OCI-LY1 (cell line): ENCODE measurements at regions not wholly inside any gene's neighbourhood (a gene's known extent, or its start where the extent isn't known, plus 50 kb on each side); places are given as distances from the start of the nearest gene placed in this dataset.

Experiments
- EZH2 ChIP-seq: fragments of 200-600 bp; sonication (generic), shearing (Covaris generic); IDR thresholded peaks from 2 replicates; pipeline ENCODE4 v1.8.0; 2017; ENCODE audit warnings: borderline replicate concordance, mixed run types, mild to moderate bottlenecking, antibody characterized with exemption, low read length, moderate library complexity, mixed read lengths
- TF ChIP-seq, protein P1 (sequence below): fragments of 200-600 bp; sonication (generic), shearing (Covaris generic); IDR thresholded peaks from 2 replicates; pipeline ENCODE4 v1.5.1; 2017; ENCODE audit warnings: mild to moderate bottlenecking, antibody characterized with exemption, low read length, moderate library complexity, mixed read lengths

DNA sequence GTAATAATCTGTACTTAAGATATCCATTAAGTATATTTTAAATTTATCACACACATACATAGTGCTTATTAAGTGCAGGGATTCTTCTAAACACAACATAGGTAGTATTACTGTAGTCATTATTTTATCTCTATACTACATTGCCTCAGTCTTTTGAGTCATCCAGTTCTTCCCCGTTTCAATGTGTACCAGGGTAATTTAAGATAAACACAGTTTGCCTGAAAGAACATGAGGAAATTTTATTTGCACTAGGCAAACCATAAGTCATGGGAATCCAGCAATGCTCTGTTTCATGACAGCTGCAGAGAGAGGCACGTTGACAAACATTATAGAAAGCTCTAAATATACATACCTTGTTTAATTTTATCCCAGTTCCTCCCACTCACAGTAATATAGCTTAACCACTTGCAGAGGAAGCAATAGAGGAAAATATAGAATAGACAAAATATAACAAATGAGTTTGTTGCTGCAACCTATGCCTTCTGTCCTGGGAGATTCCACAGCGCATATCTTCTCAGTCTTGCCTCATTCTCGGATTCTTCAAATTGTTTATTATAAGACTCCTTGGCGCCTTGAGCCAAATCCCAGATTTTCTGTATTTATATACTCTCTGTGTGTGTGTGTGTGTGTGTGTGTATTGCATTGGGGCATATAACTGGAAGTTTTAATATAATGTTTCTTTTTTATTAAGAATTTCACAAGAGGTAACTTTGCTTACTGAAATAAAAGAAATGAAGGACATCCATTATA, 258.6 kb downstream of the FAM133A start:
- TF ChIP-seq, protein P1, sequence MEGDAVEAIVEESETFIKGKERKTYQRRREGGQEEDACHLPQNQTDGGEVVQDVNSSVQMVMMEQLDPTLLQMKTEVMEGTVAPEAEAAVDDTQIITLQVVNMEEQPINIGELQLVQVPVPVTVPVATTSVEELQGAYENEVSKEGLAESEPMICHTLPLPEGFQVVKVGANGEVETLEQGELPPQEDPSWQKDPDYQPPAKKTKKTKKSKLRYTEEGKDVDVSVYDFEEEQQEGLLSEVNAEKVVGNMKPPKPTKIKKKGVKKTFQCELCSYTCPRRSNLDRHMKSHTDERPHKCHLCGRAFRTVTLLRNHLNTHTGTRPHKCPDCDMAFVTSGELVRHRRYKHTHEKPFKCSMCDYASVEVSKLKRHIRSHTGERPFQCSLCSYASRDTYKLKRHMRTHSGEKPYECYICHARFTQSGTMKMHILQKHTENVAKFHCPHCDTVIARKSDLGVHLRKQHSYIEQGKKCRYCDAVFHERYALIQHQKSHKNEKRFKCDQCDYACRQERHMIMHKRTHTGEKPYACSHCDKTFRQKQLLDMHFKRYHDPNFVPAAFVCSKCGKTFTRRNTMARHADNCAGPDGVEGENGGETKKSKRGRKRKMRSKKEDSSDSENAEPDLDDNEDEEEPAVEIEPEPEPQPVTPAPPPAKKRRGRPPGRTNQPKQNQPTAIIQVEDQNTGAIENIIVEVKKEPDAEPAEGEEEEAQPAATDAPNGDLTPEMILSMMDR = no peak
- no peak for TF ChIP-seq EZH2
